RWPE2 (cell line): ENCODE measurements at regions not wholly inside any gene's neighbourhood (a gene's known extent, or its start where the extent isn't known, plus 50 kb on each side); places are given as distances from the start of the nearest gene placed in this dataset.

Source experiments
- ATAC-seq: fragments of 200-7000 bp; cut with Tn5 transposase; 3 replicates; pipeline ENCODE4 v1.9.1; 2021; ENCODE audit warnings: low read depth
- DNase-seq: peaks from one replicate; pipeline ENCODE4 v3.0.0-alpha.2; 2020; ENCODE audit warnings: low spot score
- H3K27ac ChIP-seq: fragments of 450-650 bp; 2 replicates; pipeline ENCODE4 v1.5.1; 2017; ENCODE audit warnings: mild to moderate bottlenecking; ENCODE audit not compliant: poor library complexity, severe bottlenecking
- H3K27me3 ChIP-seq: fragments of 250-450 bp; sonication (Bioruptor Pico); 2 replicates; pipeline ENCODE4 v1.5.1; 2021; ENCODE audit warnings: mild to moderate bottlenecking, moderate library complexity; ENCODE audit not compliant: insufficient read depth, poor library complexity, severe bottlenecking
- H3K36me3 ChIP-seq: fragments of 250-450 bp; sonication (Bioruptor Pico); 2 replicates; pipeline ENCODE4 v1.5.1; 2020; ENCODE audit warnings: low read depth, mild to moderate bottlenecking, moderate library complexity
- H3K4me1 ChIP-seq: fragments of 250-450 bp; sonication (Bioruptor Pico); 2 replicates; pipeline ENCODE4 v1.5.1; 2021; ENCODE audit warnings: mild to moderate bottlenecking, moderate library complexity; ENCODE audit not compliant: insufficient read depth, poor library complexity, severe bottlenecking
- H3K4me3 ChIP-seq: fragments of 250-450 bp; sonication (Bioruptor Pico); 2 replicates; pipeline ENCODE4 v1.5.1; 2021; ENCODE audit warnings: mild to moderate bottlenecking, moderate library complexity; ENCODE audit not compliant: severe bottlenecking
- H3K9me3 ChIP-seq: fragments of 250-450 bp; sonication (Bioruptor Pico); 2 replicates; pipeline ENCODE4 v1.5.1; 2021; ENCODE audit warnings: mild to moderate bottlenecking, moderate library complexity; ENCODE audit not compliant: severe bottlenecking
- CTCF ChIP-seq: fragments of 450-650 bp; IDR thresholded peaks from one replicate; pipeline ENCODE4 v1.5.1; 2017; ENCODE audit warnings: mild to moderate bottlenecking, moderate library complexity; ENCODE audit not compliant: poor library complexity, severe bottlenecking

GRCh38 chr14:43595096-43595772 lies 911.8 kb downstream of the FSCB start:
- TF ChIP-seq CTCF, result no peak
- ATAC-seq, result no peak

GRCh38 chr14:43591776-43592175 lies 915.3 kb downstream of the FSCB start:
- peaks cover 3% of the 10 kb centered on the region for H3K4me1 ChIP-seq
- no peak for ATAC-seq
- H3K9me3 ChIP-seq, result no peaks in the 10 kb centered on the region
- no peak overlapping the region for H3K27ac ChIP-seq
- DNase-seq, result no peak
- H3K27me3 ChIP-seq, result peaks cover 24% of the 10 kb centered on the region
- no peaks in the 10 kb centered on the region for H3K36me3 ChIP-seq
- TF ChIP-seq CTCF, result no peak
- H3K4me3 ChIP-seq, result no peak overlapping the region

More at GRCh38 chr14:43595096-43595772, 911.8 kb downstream of the FSCB start:
- H3K27me3 ChIP-seq, result peaks cover 19% of the 10 kb centered on the region
- H3K4me1 ChIP-seq, result no peaks in the 10 kb centered on the region
- no peaks in the 10 kb centered on the region for H3K9me3 ChIP-seq
- H3K36me3 ChIP-seq, result no peaks in the 10 kb centered on the region
- DNase-seq, result no peak
- H3K27ac ChIP-seq, result no peak overlapping the region
- no peak overlapping the region for H3K4me3 ChIP-seq

DNA sequence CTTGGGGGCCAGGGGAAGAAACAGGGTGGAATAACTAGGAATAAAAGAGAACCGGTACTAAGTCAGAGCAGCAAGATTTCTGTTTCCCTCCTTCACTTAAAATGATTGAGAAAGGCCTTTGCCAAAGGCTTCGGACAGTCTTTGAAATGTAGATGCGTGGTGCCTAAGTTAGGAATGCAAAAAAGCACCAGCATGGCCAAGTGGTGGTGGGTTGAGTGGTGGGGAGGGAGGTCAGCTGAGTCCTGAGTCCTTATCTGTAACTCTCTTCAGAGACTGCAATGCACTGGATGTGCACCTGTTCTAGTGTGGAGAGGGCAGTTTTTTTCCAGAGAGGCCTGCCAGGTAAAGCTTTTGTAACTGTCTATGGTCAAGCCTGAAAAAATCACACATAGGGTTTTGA lies 919.9 kb downstream of the FSCB start:
- no peak for ATAC-seq
- Histone ChIP-seq H3K27me3 (peaks cover 29% of the 10 kb centered on the region), H3K9me3 (no peaks in the 10 kb centered on the region), H3K4me3 (no peak overlapping the region), H3K4me1 (peaks cover 3% of the 10 kb centered on the region), H3K27ac (no peak overlapping the region), H3K36me3 (no peaks in the 10 kb centered on the region)
- no peak for TF ChIP-seq CTCF
- no peak for DNase-seq

- no peaks in the 10 kb centered on the region for H3K4me1 ChIP-seq
- ATAC-seq, result no peak
- H3K27me3 ChIP-seq, result peaks cover 4% of the 10 kb centered on the region
- H3K27ac ChIP-seq, result no peak overlapping the region
- TF ChIP-seq CTCF, result no peak
- H3K4me3 ChIP-seq, result no peak overlapping the region
- no peaks in the 10 kb centered on the region for H3K36me3 ChIP-seq
- DNase-seq, result no peak
- no peaks in the 10 kb centered on the region for H3K9me3 ChIP-seq
Measured at GRCh38 chr14:43579671-43580070, 927.4 kb downstream of the FSCB start.

- no peaks in the 10 kb centered on the region for H3K36me3 ChIP-seq
- no peaks in the 10 kb centered on the region for H3K4me1 ChIP-seq
- peaks cover 7% of the 10 kb centered on the region for H3K27me3 ChIP-seq
- no peaks in the 10 kb centered on the region for H3K9me3 ChIP-seq
- DNase-seq (no peak), ATAC-seq (no peak)
- no peak for TF ChIP-seq CTCF
- H3K27ac ChIP-seq, result no peak overlapping the region
- H3K4me3 ChIP-seq, result no peak overlapping the region
Measured at GRCh38 chr14:43568022-43568421, 939.1 kb downstream of the FSCB start.
